HG02798 (cell line): ENCODE measurements at regions not wholly inside any gene's neighbourhood (a gene's known extent, or its start where the extent isn't known, plus 50 kb on each side); places are given as distances from the start of the nearest gene placed in this dataset.

ENCODE experiments used
- ATAC-seq: cut with Tn5 transposase; IDR thresholded peaks from one replicate; pipeline ENCODE4 v1.9.1; 2021; ENCODE audit warnings: mild to moderate bottlenecking; ENCODE audit not compliant: unreplicated experiment, poor library complexity

DNA sequence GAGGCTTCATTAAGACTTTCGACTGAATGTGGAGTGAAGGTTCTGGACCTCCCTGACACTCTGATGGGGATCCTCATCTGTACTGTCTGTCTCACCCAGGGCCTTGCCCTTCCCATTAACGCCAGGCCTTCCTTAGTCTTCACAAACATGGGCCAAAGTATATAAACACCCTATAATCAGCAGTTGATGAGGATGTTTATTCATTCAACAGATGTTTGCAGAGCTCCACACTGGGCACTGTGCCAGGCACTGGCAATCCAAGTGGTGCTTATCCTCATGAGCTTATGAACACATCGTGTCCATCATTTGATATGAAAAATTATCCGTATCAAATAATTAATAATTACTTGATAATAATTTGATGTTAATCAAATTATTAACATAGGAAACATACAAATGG lies 454.4 kb downstream of the FUT8 start:
- no peak for ATAC-seq

DNA sequence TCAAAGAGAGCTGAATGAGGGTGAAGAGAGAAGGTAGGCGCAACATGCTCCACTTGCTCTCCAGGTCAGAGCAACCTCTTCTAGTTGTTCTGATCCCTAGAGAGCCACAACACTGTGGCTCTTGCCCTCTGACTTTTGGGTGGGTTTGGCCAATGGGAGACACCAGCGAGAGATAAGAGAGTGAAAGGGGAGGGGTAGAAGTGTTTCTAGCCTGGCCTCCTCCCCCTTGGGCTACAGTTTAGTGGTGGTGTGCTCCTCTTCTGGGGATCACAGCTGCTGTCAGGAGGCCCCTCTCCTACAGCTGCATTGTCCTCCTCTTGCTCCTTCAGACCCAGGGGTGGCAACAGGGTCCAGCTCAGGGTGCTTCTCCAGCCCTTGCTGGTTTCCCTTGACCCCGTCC lies 454.8 kb downstream of the FUT8 start:
- ATAC-seq, result no peak

DNA sequence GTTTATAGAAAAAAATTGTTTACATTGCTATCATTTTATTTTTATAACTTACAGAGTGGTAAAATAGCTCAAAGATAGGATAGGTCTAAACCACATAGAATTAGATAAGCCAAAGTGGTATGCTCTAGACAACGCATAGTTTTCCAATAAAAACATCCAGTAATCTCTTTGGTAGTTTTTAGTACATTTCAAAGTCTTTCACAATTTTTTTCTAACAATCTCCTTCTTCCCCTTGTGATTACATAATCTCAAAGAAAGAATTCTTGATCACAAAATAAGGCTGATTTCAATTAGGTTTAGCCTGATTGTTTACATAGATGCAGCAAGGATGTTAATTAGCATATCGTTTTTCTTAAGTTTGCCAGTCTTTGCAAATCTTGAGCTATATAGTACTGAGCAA lies 460.0 kb downstream of the FUT8 start:
- no peak for ATAC-seq

DNA sequence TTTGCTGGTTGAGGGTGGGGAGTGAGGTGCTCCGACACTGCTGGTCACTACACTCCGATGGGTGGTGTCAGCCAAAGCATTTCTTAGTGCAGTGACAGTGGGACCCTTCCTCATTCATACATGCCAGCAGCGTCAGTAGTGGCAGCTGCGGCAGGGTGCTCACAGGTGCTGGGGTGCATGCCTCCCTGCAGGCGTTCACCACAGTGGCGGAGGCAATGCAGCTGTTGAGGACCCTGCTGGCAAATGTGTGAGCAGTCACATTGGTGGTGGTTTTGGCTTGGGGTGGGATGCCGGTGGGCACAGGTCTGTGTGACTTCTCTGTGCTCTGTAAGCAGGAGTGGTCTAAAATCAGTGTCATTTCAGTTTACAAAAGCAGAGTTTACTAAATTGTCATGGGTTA lies 464.6 kb downstream of the FUT8 start:
- ATAC-seq, result no peak

DNA sequence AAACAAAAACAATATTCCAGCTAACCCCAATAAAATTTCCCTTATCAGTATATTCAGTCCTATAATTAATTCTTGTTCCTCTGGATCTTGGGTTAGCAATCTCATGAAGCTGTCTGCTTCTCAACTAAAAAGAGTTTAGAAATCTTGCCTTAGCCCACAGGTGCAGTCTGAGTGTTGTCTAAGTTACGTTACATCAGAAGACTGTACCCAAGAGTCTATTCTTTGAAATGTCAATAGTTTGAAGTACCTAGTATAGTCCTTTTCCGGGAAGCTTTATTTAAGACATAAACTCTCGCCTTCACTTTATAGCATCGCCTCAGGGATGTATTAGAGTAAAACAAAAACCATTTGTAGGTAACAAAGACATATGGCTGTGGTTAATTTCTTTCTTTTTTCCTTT lies 465.1 kb downstream of the FUT8 start:
- ATAC-seq, result no peak

DNA sequence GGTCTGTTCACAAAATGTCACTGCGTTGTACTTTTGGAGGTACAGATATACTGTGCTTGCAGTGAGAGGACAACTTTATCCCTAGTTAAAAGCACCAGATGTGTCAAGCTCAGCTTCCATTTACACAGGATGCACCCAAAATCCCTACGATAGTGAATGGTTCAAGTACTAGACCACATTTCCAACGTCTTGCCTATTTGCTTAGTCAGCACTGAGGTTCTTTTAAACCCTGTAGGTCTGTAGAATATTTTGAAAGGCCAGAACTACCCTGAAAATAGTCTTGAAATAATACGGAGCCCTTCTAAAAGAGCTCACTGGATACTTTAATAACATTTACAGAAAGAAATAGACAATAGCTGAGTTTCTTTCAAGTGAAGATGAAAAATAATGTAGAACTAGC lies 466.1 kb downstream of the FUT8 start:
- ATAC-seq, result no peak

DNA sequence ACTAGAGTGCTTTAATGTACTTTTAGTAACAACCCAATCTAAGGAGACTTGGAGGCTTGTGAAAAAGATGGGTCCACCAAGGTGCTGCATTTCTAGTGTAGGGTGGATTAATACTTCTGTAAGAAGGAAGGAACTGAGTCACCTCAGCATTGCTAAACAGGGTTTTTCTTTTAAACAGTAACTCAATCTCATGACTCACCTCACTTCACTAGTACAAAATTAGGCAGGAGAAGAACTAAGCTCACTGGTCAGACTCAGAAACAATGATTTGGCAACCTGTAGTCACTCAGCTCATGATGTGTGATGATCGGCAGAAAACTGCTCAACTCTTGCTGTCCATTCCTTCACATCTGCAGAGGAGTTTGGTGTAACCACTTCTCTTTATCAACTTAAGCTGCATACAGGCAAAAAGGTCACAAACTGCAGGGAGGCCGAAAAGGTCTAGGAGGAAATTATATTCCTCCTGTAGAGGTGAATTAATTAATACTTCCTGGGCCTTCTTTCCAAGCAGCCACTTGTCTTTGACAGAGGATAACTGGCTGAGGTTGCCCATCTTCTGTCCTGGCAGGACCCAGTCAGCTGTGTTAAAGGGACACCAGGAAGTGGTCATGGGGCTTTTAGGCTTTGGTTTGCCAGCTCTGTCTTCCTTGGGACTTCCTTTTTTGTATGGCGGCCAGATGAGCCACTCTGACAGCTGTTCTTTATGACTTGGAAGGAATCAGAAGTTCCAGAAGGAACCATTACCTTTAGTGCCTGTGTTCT lies 466.9 kb downstream of the FUT8 start:
- ATAC-seq, result no peak

DNA sequence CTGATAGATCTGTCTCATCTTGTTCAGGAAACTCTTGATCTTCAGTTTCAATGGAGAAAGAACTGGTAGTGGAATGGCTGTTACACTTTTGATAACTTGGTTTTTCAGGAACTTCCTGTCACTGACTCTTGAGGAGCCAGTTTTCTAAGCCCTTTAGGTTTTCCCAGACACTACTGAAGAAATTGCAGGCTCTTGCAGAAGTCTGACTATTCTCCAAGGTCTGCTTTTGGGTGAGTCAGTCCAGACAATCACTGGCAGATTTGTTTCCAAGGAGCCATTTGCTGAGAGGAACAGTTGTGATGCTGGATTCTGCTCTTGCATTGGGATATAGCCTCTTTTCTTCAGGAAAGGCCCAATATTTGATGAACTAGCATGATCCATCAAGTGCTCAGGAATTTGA lies 468.0 kb downstream of the FUT8 start:
- no peak for ATAC-seq

DNA sequence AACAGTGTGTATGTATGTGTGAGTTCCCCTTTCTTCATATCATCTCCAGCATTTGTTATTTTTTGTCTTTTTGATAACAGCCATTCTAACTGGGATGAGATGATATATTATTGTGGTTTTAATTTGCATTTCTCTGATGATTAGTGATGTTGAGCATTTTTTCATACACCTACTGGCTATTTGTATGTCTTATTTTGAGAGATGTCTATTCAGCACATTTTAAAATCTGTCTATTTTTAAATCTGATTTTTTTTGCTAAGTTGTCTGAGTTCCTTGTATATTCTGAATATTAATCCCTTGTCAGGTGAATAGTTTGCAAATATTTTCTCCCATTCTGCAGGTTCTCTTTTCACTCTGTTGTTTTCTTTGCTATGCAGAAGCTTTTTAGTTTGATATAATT lies 469.1 kb downstream of the FUT8 start:
- no peak for ATAC-seq

DNA sequence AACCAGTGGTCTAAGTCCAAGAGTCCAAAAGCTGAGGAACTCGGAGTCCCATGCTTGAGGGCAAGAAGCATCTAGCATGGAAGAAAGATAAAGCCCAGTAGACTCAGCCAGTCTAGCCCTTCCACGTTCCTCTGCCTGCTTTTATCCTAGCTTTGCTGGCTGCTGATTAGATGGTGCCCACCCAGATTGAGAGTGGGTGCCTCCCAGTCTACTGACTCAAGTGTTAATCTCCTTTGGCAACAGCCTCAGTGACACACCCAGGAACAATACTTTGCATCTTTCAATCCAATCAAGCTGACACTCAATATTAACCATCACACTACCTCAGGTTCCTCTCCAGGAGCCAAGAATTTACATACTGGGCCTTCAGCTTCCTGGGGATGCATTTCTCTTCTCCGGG lies 476.1 kb downstream of the FUT8 start:
- no peak for ATAC-seq

DNA sequence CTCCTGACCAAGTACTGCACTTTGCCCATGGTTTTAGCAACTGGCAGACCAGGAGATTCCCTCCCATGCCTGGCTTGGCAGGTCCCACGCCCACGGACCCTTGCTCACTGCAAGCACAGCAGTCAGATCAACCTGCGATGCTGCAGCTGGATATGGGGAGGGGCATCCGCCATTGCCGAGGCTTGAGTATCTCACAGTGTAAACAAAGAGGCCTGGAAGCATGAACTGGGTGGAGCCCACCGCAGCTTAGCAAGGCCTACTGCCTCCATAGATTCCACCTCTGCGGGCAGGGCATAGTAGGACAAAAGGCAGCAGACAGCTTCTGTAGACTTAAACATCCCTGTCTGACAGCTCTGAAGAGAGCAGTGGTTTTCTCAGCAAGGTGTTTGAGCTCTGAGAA lies 479.8 kb downstream of the FUT8 start:
- ATAC-seq, result no peak

DNA sequence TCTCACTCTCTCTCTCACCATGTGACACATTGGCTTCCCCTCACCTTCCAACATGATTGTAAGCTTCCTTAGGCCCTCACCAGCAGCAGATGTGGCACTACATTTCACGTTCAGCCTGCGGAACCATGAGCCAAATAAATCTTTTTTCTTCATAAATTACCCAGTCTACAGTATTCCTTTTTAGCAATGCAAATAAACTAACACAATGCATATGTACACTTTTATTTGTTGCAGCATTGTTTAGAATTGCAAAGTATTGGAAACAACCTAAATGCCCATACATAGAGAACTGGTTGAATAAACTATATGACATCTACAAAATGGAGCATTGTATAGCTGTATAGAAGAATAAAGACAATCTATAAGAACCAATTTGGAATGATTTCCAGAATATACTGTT lies 487.6 kb downstream of the FUT8 start:
- no peak for ATAC-seq

DNA sequence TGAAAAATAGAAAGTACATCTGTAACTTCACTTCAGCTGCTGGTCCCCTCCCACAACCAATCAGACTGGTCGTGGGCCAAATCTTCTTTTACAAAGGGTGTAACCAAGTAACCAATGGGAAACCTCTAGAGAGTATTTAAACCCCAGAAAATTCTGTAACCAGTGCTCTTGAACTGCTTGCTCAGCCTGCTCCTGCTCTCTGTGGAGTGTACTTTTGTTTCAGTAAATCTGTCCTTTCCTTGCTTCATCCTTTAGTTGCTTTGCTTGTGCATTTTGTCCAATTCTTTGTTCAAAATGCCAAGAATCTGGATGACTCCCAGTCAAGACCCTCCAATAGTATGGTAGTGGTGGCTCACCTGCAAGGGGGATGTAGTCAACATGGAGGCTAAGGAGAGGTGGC lies 489.1 kb downstream of the FUT8 start:
- no peak for ATAC-seq

DNA sequence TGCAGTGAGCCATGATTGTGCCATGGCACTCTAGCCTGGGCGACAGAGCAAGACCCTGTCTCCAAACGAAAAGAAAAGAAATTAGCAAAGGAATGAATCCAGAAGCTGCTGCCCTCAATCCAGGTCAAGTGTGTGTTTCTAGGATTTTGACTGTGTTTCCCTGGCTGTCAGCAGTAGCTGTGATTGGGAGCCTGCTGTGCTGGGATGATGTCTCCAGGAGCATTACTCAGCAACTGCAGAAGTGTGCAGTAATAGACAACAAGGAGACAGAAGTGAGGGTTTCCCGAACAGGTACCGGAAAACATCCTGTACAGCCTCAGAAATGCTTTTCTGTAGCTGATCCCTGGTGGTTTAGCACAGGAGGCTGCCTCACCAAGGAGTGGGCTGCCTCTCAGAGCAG lies 492.5 kb downstream of the FUT8 start:
- ATAC-seq, result no peak

DNA sequence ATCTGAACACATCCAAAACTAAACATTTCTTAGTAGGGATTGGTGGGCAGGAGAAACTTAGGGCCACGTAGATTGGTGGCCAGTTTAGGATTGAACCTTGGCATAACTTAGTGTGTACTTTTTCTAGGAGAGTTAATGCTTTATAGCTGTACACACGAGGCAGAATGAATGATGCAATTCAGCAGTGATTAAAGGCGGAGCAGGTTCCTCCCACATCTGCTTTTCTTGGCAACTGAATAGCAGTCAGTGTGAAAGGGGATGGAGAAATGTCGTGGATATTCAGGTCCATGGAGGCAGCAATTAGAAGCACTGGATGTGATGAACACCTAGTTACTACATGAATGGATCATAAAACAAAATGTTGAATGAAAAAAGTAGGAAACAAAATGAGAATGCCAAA lies 493.8 kb downstream of the FUT8 start:
- ATAC-seq, result no peak

DNA sequence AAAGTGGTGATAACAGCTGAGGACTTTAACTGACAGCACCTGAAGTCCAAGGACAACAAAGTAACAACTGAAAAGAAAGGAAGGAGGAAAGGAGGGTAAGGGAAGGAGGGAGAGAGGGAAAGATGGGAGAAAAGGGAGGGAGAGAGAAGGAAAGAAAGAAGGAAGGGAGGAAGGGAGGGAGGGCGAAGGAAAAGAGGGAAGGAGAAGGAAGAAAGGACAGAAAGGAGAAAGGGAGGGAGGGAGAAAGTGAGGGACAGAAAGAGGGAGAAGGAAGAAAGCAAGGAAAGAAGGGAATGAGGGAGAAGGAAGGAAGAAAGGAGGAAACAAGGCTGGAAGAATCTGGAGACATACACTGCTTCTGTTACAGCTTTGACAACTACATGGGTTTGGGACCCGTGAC lies 494.4 kb downstream of the FUT8 start:
- ATAC-seq, result no peak

DNA sequence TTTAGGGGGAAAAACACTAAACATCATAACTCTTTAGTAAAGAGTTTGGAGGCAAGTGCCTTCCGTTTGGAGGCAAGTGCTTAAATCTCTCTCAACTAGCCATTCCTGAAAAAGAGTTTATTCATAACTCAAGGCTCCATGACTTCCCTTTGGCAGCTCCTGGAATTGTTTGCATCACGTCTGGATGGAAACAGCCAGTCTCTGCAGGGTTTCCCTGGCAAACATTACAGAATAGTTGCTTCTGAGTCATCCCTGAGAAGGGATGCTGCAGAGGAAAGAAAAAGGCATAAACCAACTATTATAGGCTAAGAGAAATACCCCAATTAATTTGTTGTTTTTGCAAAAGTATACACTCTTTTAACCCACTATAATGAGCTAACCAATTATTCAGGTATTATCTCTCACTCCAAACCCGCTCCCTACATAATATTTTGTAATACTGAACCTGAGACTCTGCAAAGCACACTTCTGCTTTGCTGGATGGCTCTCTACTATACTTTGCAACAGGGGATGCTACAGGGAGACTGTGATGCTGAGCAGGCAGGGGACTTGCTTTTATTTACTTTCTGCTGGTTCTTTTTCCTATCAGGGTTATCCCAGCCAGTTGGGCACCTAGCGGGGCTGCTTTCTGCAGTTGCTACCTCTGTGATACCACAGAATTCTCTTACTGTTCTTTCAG lies 497.7 kb downstream of the FUT8 start:
- no peak for ATAC-seq

DNA sequence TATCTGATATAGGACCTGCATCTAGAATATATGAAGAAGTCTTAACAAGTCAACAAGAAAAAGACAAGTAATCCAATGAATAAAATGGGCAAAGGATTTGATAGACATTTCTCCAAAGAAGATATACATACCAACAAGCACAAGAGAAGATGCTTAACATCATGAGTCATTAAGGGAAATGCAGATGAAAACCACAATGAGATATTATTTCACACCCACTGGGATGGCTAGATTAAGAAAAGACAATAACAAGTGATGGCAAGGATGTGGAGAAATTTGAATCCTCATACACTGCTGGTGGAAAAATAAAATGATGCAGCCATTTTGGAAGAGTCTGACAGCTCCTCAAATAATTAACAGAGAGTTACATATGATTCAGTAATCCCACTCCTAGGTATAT lies 502.6 kb downstream of the FUT8 start:
- no peak for ATAC-seq

DNA sequence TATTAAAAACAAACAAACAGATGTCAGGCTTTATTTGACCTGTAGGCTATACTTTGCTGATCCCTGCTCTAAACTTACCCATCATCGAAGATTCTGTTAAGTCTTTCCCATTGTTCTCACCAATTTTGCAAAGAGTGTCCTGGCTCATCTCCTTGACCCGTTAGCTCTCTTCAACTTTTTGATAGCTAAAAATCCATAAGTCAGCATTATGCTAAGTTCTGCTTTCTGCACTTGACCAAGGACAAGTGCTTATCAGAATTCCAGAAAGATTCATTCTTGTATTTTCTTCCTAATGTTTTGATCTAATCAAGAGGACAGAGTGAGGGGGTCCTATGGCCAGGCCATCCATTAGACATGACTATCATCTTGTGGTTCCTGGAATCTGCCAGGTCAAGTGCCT lies 503.5 kb downstream of the FUT8 start:
- no peak for ATAC-seq

DNA sequence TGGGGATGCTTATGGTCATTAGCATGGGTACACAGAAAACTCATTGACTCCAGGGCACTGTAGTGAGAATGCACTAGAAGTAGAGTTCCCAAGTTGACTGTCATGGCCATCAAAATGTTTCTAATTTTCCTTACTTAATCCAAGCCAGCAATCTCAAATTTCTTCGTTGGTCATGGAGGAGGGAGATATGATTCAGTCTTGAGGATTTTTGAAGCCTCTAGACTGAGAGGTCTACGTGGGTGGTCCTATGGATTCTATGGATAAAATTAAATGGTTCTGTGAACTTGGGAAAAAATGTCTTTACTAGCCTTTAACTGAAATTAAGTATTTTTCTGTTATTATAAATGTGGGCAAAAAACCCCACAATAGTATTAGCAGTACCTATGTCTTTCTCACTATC lies 508.5 kb downstream of the FUT8 start:
- no peak for ATAC-seq

DNA sequence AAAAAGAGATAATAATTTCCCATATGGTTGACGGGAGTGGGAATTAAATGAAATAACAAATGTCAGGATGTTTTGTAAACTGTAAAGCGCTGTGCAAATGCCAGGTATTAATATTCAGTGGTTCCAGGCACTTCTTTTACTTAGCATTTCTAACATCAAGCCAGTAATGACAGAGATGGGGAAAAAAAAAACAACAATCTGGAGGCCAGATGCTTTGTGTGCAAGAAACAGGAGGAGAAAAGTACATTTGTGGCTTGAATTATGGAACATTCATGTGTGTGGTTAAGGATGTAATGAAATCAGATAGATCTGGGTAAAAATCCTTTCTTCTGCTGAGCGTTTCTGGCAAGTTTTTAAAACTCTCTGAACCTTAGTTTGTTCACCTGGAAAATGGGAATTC lies 509.6 kb downstream of the FUT8 start:
- ATAC-seq, result no peak

DNA sequence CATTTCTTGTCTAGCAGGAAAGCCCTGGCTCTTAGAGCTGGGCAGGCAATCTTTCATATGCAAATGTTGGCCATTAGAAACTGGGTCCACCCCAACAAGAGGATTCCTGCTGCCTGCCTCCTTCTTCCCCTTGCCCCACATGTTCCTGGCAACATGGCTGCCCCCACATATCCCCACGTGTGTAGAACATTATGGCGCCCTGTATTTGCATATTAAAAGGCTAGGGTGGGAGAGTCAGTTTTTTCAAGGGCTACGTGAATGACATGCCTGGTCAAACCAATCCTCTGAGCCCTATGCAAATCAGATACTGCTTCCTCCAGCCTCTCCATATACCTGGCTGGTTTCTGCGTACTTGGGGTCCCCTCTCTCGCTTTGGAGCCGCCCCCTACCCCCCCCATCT lies 514.0 kb downstream of the FUT8 start:
- ATAC-seq, result no peak
